ENCODE measurements at regions not wholly inside any gene's neighbourhood (a gene's known extent, or its start where the extent isn't known, plus 50 kb on each side); places are given as distances from the start of the nearest gene placed in this dataset.

DNA sequence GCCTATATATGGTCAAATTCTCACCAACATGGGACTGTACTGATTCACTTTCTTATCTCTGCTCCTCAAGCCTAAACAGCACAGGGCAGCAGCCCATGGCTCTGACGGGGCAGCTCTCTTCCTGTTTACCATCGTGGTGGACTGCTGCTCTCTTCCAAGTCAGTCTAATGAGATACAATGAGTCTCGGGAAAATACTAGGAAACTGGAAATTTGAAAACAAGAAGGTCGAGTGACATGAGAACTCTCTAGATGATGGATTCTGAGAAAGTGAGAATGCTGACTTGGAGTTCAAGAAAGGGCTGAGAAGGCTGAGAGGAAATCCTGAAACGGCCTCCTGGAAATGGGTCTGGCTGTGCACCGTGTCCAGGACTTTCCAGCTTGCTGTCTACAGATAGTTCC lies 122.8 kb upstream of the ARGLU1 start:
- Histone ChIP-seq H3F3A (ENCODE audit: insufficient read depth, low read length, poor library complexity, severe bottlenecking) (no peaks in the 10 kb centered on the region), H3K27ac (ENCODE audit: low read length) (no peak overlapping the region)

DNA sequence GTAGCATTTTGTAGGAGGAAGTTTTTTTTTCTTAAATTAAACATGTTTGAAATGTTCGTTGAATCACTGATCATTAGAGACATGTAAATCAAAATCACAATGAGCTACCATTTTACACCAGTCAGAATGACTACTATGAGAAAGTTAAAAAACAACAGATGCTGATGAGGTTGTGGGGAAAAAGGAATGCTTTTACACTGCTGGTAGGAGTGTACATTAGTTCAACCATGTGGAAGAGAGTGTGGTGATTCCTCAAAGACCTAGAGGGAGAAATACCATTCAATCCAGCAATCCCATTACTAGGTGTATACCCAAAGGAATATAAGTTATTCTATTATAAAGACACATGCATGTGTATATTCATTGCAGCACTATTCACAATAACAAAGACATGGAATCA lies 122.0 kb upstream of the ARGLU1 start:
- Histone ChIP-seq H3K4me3 (ENCODE audit: low read length) (no peak overlapping the region), H3K27ac (ENCODE audit: low read length) (no peak overlapping the region), H3K4me2 (ENCODE audit: low read length) (no peak overlapping the region), H3K36me3 (ENCODE audit: insufficient read depth, low read length) (no peaks in the 10 kb centered on the region), H2AFZ (ENCODE audit: low read depth, low read length) (no peak overlapping the region), H3K79me2 (replicated peaks; ENCODE audit: insufficient read depth, low read length) (no peaks in the 10 kb centered on the region), H3K9me3 (ENCODE audit: low read length) (no peaks in the 10 kb centered on the region), H3F3A (ENCODE audit: insufficient read depth, low read length, poor library complexity, severe bottlenecking) (no peaks in the 10 kb centered on the region), H3K9ac (ENCODE audit: low read length) (no peak overlapping the region), H3K27me3 (ENCODE audit: insufficient read depth, low read depth, low read length) (no peaks in the 10 kb centered on the region), H3K9me2 (ENCODE audit: insufficient read depth, low read length) (no peaks in the 10 kb centered on the region), H4K20me1 (ENCODE audit: insufficient read depth) (no peaks in the 10 kb centered on the region)
- TF ChIP-seq SMC3 (conservative IDR thresholded peaks at IDR 0.05; ENCODE audit: poor library complexity) (no peak), TAF1 (IDR thresholded peaks at IDR 0.05; ENCODE audit: low read depth) (no peak), EP300 (conservative IDR thresholded peaks at IDR 0.05; ENCODE audit: poor library complexity, severe bottlenecking) (no peak), EZH2 (IDR thresholded peaks at IDR 0.05; ENCODE audit: borderline replicate concordance, insufficient read depth, low read length, poor library complexity, severe bottlenecking) (no peak), RAD21 (conservative IDR thresholded peaks at IDR 0.05) (no peak), MXI1 (conservative IDR thresholded peaks at IDR 0.05; ENCODE audit: poor library complexity, severe bottlenecking) (no peak), POLR2AphosphoS5 (IDR thresholded peaks at IDR 0.05) (no peak), REST (IDR thresholded peaks at IDR 0.05; ENCODE audit: borderline replicate concordance) (no peak)
- TF ChIP-seq, protein P1, sequence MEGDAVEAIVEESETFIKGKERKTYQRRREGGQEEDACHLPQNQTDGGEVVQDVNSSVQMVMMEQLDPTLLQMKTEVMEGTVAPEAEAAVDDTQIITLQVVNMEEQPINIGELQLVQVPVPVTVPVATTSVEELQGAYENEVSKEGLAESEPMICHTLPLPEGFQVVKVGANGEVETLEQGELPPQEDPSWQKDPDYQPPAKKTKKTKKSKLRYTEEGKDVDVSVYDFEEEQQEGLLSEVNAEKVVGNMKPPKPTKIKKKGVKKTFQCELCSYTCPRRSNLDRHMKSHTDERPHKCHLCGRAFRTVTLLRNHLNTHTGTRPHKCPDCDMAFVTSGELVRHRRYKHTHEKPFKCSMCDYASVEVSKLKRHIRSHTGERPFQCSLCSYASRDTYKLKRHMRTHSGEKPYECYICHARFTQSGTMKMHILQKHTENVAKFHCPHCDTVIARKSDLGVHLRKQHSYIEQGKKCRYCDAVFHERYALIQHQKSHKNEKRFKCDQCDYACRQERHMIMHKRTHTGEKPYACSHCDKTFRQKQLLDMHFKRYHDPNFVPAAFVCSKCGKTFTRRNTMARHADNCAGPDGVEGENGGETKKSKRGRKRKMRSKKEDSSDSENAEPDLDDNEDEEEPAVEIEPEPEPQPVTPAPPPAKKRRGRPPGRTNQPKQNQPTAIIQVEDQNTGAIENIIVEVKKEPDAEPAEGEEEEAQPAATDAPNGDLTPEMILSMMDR (IDR thresholded peaks at IDR 0.05; ENCODE audit: poor library complexity, severe bottlenecking): no peak

More for the DNA sequence above, 122.8 kb upstream of the ARGLU1 start:
- Histone ChIP-seq H3K9me2 (ENCODE audit: insufficient read depth, low read length) (no peaks in the 10 kb centered on the region), H3K27me3 (ENCODE audit: insufficient read depth, low read depth, low read length) (no peaks in the 10 kb centered on the region), H3K9ac (ENCODE audit: low read length) (no peak overlapping the region), H3K9me3 (ENCODE audit: low read length) (no peaks in the 10 kb centered on the region), H4K20me1 (ENCODE audit: insufficient read depth) (no peaks in the 10 kb centered on the region), H3K4me3 (ENCODE audit: low read length) (no peak overlapping the region), H3K36me3 (ENCODE audit: insufficient read depth, low read length) (no peaks in the 10 kb centered on the region), H3K79me2 (replicated peaks; ENCODE audit: insufficient read depth, low read length) (no peaks in the 10 kb centered on the region), H3K4me2 (ENCODE audit: low read length) (no peak overlapping the region), H2AFZ (ENCODE audit: low read depth, low read length) (no peak overlapping the region)
- TF ChIP-seq TAF1 (IDR thresholded peaks at IDR 0.05; ENCODE audit: low read depth): no peak

DNA sequence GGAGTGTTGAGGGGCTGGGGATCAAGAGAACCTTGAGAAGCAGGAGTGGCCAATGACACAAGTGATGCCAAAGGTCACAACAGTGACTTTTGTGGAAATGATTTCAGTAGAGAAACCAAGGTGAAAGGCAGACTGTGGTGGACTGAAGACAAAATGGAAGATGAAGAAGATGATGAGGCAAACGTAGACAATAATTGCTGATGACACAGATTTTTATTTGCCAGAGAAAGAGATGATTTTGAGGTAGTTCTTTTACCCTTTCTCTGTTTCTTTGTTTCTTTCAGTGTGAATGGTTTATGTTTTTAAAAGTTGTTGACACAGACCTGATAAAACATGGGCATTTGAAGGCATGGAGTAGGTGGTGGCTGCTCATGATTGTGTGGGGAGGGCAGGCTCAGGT lies 121.0 kb upstream of the ARGLU1 start:
- no peaks in the 10 kb centered on the region for H3K79me2 ChIP-seq (replicated peaks; ENCODE audit: insufficient read depth, low read length)
- H3K9ac ChIP-seq (ENCODE audit: low read length): no peak overlapping the region
- no peak overlapping the region for H3K4me3 ChIP-seq (ENCODE audit: low read length)
- TF ChIP-seq TAF1 (IDR thresholded peaks at IDR 0.05; ENCODE audit: low read depth) (no peak), EP300 (conservative IDR thresholded peaks at IDR 0.05; ENCODE audit: poor library complexity, severe bottlenecking) (no peak), REST (IDR thresholded peaks at IDR 0.05; ENCODE audit: borderline replicate concordance) (no peak), SMC3 (conservative IDR thresholded peaks at IDR 0.05; ENCODE audit: poor library complexity) (no peak), POLR2AphosphoS5 (IDR thresholded peaks at IDR 0.05) (no peak), RAD21 (conservative IDR thresholded peaks at IDR 0.05) (no peak), EZH2 (IDR thresholded peaks at IDR 0.05; ENCODE audit: borderline replicate concordance, insufficient read depth, low read length, poor library complexity, severe bottlenecking) (no peak), MXI1 (conservative IDR thresholded peaks at IDR 0.05; ENCODE audit: poor library complexity, severe bottlenecking) (no peak)
- TF ChIP-seq, protein P1 (IDR thresholded peaks at IDR 0.05; ENCODE audit: poor library complexity, severe bottlenecking): no peak
- no peak overlapping the region for H3K27ac ChIP-seq (ENCODE audit: low read length)
- H3K36me3 ChIP-seq (ENCODE audit: insufficient read depth, low read length): no peaks in the 10 kb centered on the region
- no peaks in the 10 kb centered on the region for H3K9me3 ChIP-seq (ENCODE audit: low read length)
- H4K20me1 ChIP-seq (ENCODE audit: insufficient read depth): no peaks in the 10 kb centered on the region
- H3F3A ChIP-seq (ENCODE audit: insufficient read depth, low read length, poor library complexity, severe bottlenecking): no peaks in the 10 kb centered on the region
- no peak overlapping the region for H2AFZ ChIP-seq (ENCODE audit: low read depth, low read length)
- no peaks in the 10 kb centered on the region for H3K27me3 ChIP-seq (ENCODE audit: insufficient read depth, low read depth, low read length)
- no peak overlapping the region for H3K4me2 ChIP-seq (ENCODE audit: low read length)
- H3K9me2 ChIP-seq (ENCODE audit: insufficient read depth, low read length): no peaks in the 10 kb centered on the region

All from neural cell (in vitro differentiated cells).